Medulla oblongata (tissue), 1 donor: ENCODE measurements at regions not wholly inside any gene's neighbourhood (a gene's known extent, or its start where the extent isn't known, plus 50 kb on each side); places are given as distances from the start of the nearest gene placed in this dataset.
"Not testable (repeated sequence)": the region's sequence is repeated elsewhere in the genome, so short reads cannot be mapped to it uniquely, and the experiment has no call there.

Source experiments
- DNase-seq: peaks from one replicate; pipeline ENCODE4 v3.0.0-alpha.2; 2015; ENCODE audit errors: extremely low spot score

DNA sequence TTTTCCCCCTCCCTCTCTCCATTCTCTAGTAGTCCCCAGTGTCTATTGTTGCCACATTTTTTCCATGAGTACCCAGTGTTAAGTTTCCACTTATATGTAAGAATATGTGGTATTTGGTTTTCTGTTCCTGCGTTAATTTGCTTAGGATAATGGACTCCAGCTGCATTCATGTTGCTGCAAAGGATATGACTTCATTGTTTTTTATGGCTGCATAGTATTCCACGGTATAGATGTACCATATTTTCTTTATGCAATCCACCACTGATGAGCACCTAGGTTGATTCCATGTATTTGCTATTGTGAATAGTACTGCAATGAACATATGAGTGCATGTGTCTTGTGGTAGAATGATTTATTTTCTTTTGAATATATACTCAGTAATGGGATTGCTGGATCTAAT lies 77.4 kb upstream of the MEGF10 start:
- DNase-seq: no peak

DNA sequence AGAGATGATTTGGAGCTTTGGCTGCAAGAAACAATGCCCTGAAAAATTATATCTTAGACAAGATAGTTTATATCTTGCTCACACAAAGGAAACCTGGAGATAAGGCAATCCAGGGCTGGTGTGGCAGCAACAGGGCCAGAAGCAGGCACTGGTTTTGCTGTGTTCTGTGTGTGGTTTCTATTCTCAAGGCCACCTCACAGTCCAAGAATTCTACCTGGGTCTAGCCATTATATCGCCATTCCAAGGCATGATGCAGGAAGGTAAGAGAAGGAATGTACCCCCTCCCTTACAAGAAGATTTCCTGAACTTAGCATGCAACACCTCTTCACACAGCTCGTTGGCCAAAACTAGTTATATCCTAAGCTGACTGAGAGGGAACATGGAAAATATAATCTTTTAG lies 74.5 kb upstream of the MEGF10 start:
- no peak for DNase-seq

DNA sequence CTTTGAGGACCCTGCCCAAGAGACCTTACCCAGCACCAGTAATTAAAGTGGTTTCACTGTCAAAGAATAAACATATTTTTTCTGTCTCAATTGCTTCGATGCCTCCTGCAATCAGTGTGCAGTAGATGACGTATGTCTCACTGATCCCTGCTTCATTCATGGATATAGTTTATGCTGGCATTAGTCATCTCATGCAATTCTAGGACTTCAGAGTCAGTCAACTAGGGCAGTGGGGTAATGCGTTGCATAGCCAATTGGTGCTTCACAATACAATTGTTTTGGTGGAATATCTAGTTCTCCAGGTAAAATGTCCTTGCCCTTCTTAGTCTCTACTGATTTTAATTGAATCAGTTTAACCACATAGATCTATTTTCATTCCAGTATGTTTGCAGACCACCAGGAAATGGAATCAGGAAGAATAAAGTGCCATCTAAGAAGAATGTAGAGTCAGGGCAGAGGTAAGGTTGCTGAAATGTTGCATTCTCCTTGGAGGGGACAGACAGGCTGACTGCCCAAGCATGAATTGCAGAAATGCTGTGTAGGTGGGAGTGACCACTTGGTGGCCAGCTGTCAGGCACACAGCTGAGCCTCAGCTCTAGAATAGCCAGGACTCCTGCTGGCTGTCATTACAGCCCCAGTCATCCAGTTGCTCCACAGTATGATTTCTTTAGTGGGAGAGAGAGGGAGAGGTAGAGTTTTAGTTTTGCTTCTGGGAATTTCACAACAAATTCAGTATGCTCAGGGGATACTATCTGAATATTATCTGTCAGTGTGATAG lies 73.5 kb upstream of the MEGF10 start:
- no peak for DNase-seq

DNA sequence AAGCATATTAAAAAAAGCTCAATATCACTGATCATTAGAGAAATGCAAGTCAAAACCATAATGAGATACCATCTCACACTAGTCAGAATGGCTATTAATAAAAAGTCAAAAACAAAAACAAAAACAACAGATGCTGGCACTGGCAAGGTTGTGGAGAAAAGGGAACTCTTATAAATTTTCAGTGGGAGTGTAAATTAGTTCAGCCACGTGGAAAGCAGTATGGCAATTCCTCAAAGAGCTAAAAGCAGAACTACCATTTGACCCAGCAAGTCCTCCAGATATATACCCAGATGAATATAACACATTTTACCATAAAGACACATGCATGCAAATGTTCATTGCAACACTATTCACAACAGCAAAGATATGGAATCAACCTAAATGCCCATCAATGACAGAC lies 68.7 kb upstream of the MEGF10 start:
- DNase-seq: not testable (repeated sequence)

DNA sequence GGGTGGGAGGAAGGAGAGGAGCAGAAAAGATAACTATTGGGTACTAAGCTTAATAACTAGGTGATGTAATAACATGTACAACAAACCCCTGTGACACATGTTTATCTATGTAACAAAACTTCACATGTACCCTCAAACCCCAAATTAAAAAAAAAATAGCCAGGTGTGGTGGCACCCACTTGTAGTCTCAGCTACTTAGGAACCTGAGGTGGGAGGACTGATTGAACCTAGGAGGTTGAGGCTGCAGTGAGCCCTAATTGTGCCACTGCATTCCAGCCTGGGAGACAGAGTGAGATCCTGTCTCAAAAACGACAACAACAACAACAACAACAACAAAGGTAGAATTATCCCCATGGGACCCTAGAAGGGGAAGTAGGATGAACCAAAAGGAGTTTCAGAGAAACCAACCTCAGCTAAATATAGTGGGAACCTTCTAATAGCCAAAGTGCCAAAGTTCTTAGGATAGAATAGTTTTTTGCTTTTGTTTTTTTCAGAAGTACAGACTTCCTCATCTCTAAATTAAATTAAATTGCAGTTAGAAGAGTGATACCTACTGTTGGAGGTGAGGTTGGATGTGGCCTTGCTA lies 67.9 kb upstream of the MEGF10 start:
- DNase-seq: not testable (repeated sequence)

DNA sequence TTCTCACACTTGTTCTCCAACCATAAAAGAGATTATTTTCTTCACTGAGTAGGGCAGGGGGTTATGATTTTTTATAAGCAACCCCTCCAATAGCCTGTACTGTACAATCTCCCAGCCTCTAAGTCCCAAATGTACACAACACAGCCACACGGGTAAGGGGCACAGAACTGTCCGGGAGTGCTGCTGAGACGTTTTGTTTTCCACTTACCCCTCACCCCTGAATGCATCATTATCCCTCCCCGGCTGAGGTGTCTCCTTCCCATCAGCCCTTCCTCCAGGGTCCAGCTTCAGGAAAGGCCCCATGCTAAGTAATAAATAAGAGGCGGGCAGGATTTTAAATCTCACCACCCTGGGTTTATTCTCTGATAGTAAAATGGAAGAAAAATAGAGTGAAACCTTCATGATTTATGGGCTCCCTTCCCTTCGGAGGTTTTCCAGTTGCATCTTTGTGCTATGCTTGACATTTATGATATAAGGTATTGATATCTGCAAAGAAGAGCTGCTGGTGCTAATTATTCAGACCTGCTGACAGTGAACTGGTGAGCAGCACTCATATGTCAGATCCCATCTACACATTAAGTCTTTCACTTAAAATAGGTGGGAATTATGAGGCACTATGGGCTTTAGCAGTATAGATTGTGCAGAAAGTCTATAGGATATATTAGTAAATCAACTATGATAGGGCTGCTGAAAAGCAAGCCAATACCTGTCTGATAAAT lies 67.2 kb upstream of the MEGF10 start:
- no peak for DNase-seq

DNA sequence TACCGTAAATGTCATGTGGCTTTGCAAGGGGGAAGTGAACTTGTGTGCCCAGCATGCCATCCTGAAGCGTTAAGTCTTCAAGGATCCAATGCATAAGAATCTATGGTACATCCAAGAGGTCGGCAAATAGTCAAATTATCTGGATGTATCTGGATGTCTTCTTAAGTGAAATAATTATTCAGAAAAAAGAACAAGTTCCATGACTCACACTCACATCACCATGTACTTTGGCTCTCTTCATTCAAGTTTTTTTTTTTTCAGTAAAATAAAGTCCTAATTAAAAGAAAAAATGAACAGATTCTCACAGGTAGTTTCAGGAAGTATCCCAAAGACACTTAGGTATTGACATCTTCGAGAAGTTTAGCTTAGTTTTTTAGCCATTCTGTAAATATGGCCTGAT lies 62.7 kb upstream of the MEGF10 start:
- DNase-seq: no peak

DNA sequence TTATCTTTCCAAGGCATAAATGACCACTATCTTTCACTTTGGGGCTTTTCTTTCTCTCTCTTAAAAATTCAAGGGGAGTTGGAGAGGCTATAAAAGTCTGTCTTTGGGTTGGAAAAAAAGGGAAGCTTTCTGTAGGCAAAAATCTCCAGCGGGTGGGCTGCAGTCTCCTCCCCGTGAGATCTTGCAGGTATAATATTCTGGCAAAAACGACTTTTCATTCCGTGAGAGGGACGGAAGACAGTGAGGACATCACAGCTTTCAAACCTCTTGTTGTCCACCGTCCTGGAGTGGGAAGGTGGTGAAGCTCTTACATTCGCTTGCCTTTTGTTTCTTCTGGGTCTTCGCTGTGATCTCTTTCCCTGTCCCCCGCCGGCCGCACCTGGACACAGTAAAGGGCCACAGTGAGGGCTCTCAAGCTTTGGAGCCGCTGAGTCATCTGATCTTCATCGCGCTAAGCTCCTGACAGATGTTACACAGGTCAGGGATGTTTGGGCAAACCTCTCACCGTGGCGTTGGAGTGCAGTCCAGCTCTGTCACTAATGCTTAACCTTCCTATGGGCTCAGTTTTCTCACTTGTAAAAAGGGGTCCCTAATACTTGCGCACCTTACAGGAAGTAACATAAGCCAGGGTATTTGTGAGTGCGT lies 61.9 kb upstream of the MEGF10 start:
- DNase-seq: no peak

DNA sequence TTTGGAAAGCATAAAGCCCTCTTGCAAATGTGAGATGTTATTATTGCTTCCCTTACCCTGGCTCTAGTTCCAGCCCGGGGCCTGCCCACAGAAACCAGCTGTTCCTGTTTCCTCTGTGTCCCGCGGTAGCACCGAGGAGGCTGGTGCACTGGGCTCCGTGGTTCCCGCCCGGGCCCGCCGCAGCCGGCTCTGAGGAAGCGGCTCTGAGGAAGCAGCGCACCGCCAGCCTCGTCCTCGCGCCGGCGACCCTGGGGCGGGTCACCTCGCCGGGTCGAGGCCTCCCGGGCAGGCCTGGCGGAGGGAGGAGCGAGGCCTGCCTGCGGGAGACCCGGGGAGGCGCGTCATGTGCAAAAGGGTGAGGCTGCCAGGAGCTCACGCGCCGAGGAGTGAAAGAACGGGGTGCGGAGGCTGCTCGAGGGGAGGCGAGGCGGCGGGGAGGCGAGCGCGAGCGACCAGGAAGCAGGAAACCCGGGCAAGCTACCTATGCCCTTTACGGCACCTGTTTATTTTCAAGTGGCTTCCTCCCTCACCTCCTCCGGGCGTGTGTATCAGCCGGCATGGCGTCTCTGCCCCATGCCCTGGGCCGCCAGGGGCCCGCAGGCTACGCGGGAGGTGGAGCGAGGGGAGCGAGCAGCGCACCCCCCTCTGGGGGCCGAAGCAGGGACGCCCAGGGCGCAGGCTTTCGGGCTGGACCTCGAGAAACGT lies 61.3 kb upstream of the MEGF10 start:
- DNase-seq: peak; percentile 57

DNA sequence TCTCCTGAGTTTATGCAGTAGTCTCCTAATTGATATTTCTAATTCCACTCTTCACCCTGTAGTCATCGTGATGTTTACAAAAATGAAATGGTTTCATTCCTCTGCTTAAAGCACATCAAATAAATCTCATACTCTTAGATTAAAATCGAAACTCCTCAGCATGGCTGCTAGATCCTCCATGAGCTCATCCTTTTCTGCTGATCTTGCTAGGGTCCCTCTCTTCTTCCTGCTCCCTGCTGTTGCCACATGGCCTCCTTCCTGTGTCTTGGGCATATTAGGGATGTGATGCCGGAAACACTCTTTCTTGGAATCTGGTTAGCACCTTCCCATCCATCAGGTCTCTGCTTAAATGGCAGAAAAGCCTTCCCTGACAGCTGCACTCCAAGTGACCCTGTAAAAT lies 59.5 kb upstream of the MEGF10 start:
- DNase-seq: no peak

DNA sequence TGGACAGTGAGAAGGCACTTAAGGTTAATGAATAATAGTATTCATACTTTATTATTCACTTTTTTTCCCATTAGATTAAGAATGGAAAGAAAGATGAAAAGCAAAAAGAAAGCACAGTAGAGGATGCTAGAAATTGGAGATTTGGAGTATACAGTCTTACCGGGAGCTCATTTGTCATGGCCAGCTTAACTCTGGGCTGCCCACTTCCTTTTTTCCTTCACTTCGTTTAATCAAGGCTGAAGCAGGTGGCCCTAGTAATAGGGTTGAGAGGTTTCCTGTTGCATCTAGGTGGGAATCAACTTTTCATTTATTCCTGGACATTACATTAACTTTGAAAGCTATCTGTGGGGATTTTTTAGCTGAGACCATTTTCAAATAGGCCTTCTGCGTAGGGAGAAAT lies 57.0 kb upstream of the MEGF10 start:
- no peak for DNase-seq

DNA sequence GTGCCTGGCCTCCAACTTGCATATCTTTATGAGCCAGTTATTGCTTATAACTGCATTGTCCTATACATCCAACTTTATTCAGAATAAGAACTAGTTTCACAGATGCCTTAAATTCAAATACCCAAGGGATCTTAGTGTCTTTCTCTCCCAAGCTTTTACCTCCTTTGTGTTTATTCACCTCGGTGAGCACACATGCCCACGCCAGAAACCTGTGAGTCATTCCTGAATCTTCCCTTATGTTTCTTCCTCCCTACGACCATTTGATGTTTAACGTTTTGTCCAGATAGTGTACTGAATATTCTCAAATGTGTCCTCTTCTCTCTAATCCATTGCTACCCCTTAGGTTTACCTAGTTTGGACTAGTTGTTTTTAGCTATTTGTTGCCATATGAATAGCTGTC lies 55.5 kb upstream of the MEGF10 start:
- DNase-seq: no peak

DNA sequence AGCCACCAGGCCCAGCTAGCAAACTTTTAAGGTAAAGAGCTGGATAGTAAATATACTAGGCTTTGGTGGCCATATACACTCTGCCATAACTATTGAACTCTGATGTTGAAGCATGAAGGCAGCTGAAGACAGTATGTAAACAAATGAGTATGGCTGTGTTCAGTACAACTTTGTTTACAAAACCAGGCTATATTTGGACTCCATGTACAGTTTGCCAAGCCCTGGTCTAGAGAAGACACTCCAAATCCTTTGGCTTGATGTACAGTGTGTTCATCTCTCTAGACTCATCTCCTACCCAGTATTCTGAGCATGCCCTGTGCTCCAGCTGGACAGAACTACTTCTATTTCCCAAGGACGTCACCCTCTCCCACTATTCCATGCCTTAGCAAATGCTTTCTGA lies 54.3 kb upstream of the MEGF10 start:
- DNase-seq: no peak
